Endothelial cell (in vitro differentiated cells): ENCODE measurements at regions not wholly inside any gene's neighbourhood (a gene's known extent, or its start where the extent isn't known, plus 50 kb on each side); places are given as distances from the start of the nearest gene placed in this dataset.
A peak's percentile ranks its signal among the peaks of the same experiment; 100 is the strongest.

ENCODE experiments used
- DNase-seq: peaks from one replicate; pipeline ENCODE4 v3.0.0; 2021; ENCODE audit warnings: low spot score
- H3K27ac Mint-ChIP-seq: one replicate; pipeline ENCODE4 v1.8.0; 2021; ENCODE audit warnings: mixed read lengths, inconsistent platforms; ENCODE audit not compliant: unreplicated experiment
- H3K27me3 Mint-ChIP-seq: one replicate; pipeline ENCODE4 v1.8.0; 2021; ENCODE audit warnings: mild to moderate bottlenecking, moderate library complexity, mixed read lengths, inconsistent platforms; ENCODE audit not compliant: unreplicated experiment
- H3K36me3 Mint-ChIP-seq: one replicate; pipeline ENCODE4 v1.8.0; 2021; ENCODE audit warnings: mild to moderate bottlenecking, low read depth, mixed read lengths, inconsistent platforms; ENCODE audit not compliant: unreplicated experiment
- H3K4me1 Mint-ChIP-seq: one replicate; pipeline ENCODE4 v1.8.0; 2021; ENCODE audit warnings: mild to moderate bottlenecking, mixed read lengths, inconsistent platforms; ENCODE audit not compliant: unreplicated experiment
- H3K4me3 Mint-ChIP-seq: one replicate; pipeline ENCODE4 v1.8.0; 2021; ENCODE audit warnings: mild to moderate bottlenecking, mixed read lengths, inconsistent platforms; ENCODE audit not compliant: unreplicated experiment
- H3K9me3 Mint-ChIP-seq: one replicate; pipeline ENCODE4 v1.8.0; 2021; ENCODE audit warnings: mixed read lengths, inconsistent platforms; ENCODE audit not compliant: unreplicated experiment
- CTCF ChIP-seq: fragments of 200-600 bp; sonication (generic); IDR thresholded peaks from one replicate; pipeline ENCODE4 v1.5.0; 2021; ENCODE audit warnings: antibody characterized with exemption; ENCODE audit not compliant: unreplicated experiment

DNA sequence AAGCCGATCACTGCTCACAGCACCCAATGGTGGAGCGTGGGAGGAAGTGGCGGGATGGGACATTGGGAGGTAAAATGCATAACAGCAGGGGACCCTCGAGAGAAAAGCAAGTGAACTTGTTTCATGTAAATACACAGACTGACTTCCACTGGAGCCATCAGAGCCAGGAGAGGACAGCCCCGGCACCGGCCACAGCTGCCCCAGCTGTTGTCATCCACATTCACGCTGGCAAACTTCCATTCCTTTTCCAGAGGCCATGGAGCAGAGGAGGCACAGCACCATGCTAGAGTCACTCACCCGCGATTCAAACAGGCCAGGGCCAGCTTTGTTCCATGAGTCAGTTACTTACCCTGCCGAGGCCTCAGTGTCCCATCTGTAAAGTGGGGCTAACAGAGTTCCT is 610.9 kb upstream of the SALL3 start:
- Mint-ChIP-seq H3K9me3 (peaks cover 8% of the 10 kb centered on the region), H3K27ac (no peak overlapping the region), H3K36me3 (peaks cover 11% of the 10 kb centered on the region), H3K4me1 (no peaks in the 10 kb centered on the region), H3K27me3 (peaks cover 6% of the 10 kb centered on the region), H3K4me3 (no peak overlapping the region)
- no peak for TF ChIP-seq CTCF
- DNase-seq = no peak

- TF ChIP-seq CTCF = no peak
- DNase-seq = no peak
- H3K4me3 Mint-ChIP-seq = no peak overlapping the region
- H3K4me1 Mint-ChIP-seq = no peaks in the 10 kb centered on the region
- H3K27me3 Mint-ChIP-seq = peaks cover 8% of the 10 kb centered on the region
- H3K36me3 Mint-ChIP-seq = no peaks in the 10 kb centered on the region
- no peak overlapping the region for H3K27ac Mint-ChIP-seq
- peaks cover 31% of the 10 kb centered on the region for H3K9me3 Mint-ChIP-seq
Observed at GRCh38 chr18:78376046-78376445, 603.6 kb upstream of the SALL3 start.

DNA sequence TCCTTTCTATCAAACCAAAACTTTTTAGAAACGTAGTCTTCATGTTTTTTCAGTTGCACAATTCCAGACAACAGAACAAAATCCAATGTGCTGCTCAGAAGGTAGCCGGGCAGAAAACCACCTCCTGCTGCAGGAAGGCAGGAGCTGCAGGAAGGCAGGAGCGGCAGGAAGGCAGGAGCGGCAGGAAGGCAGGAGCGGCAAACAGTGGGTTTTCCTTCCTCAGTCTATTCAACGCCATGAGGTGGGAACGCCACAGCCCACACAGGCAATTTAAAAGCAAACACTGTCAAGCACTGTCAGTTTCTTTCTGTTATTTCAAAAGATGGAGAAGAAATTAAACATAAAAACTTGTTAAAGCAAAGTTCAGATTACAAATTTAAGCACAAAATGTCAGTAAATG is 601.2 kb upstream of the SALL3 start:
- peaks cover 4% of the 10 kb centered on the region for H3K27me3 Mint-ChIP-seq
- no peak overlapping the region for H3K4me3 Mint-ChIP-seq
- peaks cover 4% of the 10 kb centered on the region for H3K36me3 Mint-ChIP-seq
- H3K9me3 Mint-ChIP-seq = peaks cover 34% of the 10 kb centered on the region
- H3K27ac Mint-ChIP-seq = no peak overlapping the region
- no peak for DNase-seq
- H3K4me1 Mint-ChIP-seq = no peaks in the 10 kb centered on the region
- TF ChIP-seq CTCF = no peak

GRCh38 chr18:78378983-78379382 is 600.6 kb upstream of the SALL3 start:
- TF ChIP-seq CTCF = no peak
- H3K4me3 Mint-ChIP-seq = peak overlapping the region; percentile 34
- H3K36me3 Mint-ChIP-seq = peaks cover 10% of the 10 kb centered on the region
- no peak overlapping the region for H3K27ac Mint-ChIP-seq
- no peaks in the 10 kb centered on the region for H3K4me1 Mint-ChIP-seq
- H3K9me3 Mint-ChIP-seq = peaks cover 34% of the 10 kb centered on the region
- no peak for DNase-seq
- H3K27me3 Mint-ChIP-seq = peaks cover 3% of the 10 kb centered on the region

- Mint-ChIP-seq H3K9me3 (peaks cover 52% of the 10 kb centered on the region), H3K36me3 (peaks cover 28% of the 10 kb centered on the region), H3K4me1 (no peaks in the 10 kb centered on the region), H3K27me3 (peaks cover 22% of the 10 kb centered on the region), H3K4me3 (no peak overlapping the region), H3K27ac (peak overlapping the region; percentile 71)
- TF ChIP-seq CTCF = no peak
- no peak for DNase-seq
Observed at GRCh38 chr18:78390348-78390951, 589.2 kb upstream of the SALL3 start.
